Epidermal melanocyte (primary cell): ENCODE measurements at regions not wholly inside any gene's neighbourhood (a gene's known extent, or its start where the extent isn't known, plus 50 kb on each side); places are given as distances from the start of the nearest gene placed in this dataset.
A peak's percentile ranks its signal among the peaks of the same experiment; 100 is the strongest.

Experiments used
- DNase-seq: peaks from one replicate; pipeline ENCODE4 v3.0.0; 2011; ENCODE audit warnings: low spot score; ENCODE audit not compliant: insufficient read length

DNA sequence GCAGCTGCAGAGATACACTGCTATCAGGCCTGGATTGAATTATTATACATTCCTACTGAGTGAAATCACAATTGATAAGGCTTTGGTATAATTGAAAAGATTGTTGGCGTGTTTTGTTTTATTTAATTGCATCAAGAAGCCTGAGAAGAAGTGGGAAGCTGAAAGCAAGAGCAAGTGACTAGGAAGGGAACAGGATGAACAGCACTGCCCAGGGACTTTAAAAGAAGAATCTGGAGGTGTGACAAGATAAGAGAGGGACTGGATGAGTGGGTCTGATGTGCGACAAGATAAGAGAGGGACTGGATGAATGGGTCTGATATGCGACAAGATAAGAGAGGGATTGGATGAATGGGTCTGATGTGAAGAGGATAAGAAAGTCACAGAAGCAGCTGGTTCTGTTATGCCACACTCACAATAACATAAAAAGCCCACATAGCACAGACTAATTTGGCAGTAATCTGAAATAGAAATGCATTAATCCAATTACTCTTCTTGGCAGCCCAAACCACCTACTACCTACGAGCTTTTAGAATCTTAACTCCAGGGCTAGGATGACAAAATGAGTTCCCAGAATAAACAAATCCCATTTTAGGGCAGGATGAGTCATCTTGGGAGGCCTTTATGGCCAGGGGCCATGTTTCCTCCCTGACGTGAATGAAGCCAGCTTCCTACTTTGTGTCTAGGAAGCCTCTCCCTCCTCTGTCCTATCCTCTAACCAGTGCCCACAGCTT, 129.7 kb downstream of the DUSP10 start:
- DNase-seq = peak; percentile 44

DNA sequence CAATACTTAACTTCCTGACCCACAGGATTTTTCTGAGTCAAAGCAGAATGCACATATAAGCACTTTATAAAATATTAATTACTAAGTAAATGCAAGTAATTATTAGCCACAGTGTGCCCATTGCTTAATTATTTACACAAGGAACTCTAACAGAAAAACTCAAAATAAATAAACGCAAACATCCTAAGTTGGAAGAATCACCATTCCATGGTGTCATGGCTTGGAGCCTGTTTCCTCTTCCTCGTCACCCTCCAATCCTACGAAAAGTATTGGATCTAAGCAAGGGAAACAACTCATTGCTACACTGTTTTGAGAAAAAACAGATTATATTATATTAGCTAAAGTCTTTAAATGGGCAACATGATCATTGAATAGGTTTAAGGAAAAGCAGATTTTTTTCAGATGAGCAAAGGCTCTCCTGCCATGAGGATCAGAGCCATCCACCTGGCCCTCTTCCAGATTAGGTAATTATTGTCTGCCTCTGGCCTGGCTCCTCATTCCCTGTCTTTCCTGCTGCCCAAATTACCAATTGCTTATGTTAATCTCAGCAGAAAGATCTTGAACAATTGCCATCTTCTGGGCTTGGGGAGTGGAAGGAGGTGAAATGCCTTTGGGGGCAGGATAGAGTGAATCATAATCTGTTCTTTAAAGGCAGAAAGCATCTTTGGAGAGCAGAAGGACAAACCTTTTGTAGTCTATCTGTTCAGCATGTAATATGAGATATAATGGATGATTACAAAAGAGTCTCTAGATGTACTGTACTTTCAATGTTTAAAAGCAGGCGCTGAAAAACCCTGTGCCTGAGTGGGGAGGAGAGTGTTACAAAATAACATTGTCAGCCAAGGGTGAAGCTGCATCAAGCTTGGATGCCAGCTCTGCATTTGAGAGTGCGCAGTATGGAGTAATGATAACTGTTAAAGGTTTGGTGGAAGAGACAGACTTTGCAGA, 121.2 kb downstream of the DUSP10 start:
- no peak for DNase-seq

DNA sequence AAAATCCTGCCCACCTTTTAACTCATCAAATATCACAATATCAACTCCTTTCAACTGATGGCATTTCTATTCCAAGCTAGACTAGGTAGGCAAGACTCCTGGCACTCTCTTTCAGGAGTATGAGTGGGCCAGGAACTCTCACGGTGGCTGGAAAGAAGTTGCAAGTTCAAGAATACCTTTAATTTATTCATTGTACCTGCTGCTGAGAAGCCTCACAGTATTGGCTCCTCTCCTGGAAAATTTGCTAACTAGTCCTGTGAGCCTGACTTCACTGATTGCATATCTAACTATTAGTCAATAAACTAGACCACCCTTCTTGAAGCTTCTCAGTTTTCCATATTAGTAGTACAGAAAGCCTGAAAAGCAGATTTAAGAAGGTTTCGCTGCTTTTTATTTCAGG, 120.2 kb downstream of the DUSP10 start:
- DNase-seq = no peak

DNA sequence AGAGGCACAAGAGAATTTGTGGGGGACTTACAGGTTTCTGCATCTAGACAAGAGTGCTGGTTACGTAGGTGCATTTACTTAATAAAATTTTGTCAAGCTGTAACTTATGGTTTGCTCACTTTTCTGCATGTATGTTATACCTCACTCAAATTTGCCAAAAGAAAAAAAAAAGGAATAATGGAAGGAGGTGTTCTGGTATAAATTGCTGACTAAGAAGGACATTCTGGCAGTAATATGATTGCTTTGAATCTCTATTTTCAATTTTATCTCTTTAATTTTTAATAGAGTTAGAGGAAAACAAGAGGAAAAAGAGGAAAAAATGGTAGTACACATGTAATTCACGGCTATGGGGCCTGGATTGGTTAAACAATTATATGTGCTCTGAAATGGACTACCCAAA, 119.5 kb downstream of the DUSP10 start:
- DNase-seq = no peak

DNA sequence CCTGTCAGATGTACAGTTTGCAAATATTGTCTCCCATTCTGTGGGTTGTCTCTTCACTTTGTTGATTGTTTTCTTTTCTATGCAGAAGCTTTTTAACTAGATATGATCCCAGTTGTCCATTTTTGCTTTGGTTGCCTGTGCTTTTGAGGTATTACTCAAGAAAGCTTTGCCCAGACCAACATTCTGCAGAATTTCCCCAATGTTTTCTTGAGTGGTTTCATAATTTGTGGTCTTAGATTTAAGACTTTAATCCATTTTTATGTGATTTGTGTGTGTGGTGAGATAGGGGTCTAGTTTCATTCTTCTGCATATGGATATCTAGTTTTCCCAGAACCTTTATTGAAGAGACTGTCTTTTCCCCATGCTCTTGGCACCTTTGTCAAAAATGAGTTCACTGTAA, 116.9 kb downstream of the DUSP10 start:
- no peak for DNase-seq

DNA sequence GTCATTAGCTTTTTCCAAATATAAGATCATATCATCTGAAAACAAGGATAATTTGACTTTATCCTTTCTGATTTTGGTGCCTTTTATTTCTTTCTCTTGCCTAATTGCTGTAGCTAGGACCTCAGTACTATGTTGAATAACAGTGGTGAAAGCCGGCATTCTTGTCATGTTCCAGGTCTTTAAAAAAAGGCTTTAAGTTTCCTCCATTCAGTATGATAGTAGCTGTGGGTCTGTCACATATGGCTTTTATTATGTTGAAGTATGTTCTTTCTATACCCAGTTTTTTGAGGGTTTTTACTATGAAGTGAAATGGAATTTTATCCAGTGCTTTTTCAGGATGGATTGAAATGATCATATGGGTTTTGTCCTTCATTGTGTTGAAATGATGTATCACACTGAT, 115.8 kb downstream of the DUSP10 start:
- no peak for DNase-seq

DNA sequence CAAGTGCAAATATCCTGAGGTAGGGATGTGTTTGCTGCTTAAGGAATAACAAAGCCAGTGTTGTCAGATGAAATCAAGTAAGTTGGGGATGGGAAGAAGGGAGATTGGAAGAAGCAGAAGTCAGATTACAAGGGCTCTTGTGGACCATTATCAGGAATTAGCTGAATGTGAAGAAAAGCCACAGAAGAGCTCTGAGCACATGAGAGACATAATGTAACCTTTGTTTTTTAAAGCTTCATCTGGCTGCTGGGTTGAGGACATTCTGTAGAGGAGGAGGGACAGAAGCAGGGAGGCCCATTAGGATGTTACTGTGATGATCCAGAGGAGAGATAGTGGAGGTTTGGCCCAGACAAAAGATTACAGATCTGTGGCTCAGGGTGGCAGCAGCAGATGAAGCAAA, 111.7 kb downstream of the DUSP10 start:
- DNase-seq = no peak

DNA sequence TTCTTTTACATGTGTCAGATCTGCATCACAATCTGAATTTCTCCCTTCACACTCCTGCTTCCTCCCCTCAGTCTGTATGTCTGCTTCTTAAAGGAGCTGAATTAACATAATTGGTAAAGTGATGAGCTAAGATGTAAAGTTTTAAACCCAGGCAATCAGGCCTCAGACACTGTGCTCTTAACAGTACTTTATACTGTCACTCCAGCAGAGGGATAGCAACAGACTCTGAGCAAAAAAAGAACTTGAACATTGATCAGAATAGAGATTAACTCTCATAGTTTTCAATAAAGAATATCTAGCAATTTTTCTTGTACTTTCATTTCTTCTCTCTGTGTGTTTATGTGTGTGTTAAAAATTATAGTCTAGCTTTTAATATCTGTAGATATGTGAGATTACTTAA, 110.3 kb downstream of the DUSP10 start:
- no peak for DNase-seq

DNA sequence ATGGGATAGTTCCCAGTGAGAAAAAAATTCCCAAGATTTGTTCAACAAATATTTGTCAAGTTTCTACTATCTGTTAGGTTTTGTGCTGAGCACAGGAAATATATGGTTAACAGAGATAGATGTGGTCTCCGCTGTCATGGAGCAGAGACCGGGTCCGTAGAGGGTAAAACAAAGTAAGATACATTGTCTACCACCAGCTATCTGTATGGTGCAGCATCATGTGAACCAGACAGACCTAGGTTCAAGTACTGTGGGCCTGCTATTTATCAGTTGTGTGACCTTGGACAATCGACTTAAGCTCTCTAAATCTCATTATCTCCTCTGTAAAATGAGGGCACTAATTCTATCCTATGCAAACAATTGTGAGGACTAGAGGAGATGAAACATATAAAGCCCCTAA, 109.8 kb downstream of the DUSP10 start:
- DNase-seq = no peak

DNA sequence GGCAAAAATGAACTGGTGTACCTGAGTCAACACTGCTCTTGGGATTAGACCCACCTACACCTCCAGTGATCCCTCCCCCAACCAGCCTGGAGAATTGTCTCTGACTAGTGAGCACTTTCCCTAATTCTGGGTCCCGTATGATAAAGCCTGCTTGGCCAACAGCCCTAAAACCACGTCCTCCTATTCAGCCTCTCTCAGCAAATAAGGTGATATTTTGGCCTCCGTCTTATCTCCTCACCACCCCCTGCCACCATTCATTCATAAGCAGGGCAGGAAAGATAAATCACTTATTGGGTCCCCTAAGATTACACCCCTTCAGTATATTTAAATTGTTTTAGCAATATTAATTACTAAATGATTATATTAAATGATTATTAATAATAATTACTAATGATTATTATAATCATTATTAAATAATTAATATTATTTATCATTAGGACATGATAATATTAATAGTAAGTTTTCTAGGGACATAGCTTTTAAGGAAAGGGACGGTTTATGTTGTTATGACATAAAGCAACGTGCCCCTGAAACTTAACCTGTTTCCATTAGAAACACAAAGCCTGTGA, 108.0 kb downstream of the DUSP10 start:
- no peak for DNase-seq

DNA sequence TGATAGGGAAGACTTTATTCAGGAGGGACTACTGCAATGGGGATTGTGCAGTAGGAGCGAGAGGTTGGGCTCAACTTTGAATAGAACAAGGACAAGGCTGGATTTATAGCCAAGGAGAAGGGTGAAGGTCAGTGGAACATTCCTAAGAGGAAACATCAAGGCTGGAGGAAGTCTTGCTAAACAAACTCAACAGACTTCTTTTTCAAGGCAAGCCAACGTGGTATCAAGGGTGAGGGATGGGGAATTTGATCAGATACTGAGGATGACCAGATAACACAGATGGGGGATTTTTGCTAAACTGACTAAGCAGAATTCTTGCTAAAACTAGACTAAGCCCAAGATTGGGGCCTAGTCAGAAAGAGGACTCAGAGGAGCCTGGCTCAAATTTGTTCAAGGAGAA, 107.3 kb downstream of the DUSP10 start:
- no peak for DNase-seq

DNA sequence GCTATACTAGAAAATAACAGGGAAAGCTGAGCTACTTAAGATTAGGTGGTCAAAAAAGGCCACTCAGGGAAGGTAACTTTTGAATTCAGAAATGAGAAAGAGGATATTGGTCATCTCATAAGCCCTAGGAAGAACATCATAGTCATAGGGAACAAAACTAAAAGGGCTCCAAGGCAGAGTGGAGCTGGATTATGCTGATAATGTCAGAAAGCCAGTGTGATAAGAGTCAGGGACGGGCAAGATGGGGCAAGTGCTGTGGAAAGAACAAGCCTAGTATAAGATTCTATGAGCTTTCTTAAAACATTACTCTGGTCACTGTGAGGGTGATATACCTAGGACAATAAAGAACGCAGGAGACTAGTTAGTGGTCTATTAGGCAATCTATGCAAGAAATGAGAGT, 106.6 kb downstream of the DUSP10 start:
- no peak for DNase-seq

DNA sequence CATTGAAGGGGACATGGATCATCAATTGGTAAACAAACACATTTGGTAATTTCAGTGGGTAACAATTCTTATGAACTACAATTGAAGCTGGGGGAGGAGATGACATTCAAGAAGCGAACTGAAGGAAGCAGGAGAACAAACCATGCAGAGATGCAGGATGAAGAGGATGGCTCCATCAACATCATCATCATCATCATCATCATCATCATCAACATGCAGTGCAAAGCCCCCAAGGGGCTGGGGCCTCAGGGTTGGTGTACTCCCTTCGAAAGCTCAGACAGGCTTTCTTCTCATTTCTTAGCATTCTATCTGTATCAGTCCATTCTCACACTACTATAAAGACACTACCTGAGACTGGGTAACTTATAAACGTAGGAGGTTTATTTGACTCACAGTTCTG, 105.8 kb downstream of the DUSP10 start:
- no peak for DNase-seq

DNA sequence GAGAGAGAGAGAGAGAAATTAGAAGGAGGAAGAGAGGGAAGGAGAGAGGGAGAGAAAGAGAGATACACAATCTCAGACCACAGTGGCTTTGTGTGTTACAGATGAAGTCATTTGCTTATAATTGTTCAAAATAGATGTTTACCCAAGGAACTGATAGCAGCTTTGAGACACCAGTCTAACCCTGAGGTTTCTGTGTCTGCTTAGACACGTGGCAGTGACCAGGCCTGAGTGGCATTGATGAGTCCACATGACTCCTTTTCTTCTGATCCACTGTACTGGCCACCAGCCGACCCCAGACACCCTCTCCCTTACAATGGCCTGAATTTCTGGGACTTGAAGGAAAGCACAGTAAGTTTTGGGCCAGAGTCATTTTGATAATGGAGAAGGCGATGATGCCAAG, 104.9 kb downstream of the DUSP10 start:
- no peak for DNase-seq

DNA sequence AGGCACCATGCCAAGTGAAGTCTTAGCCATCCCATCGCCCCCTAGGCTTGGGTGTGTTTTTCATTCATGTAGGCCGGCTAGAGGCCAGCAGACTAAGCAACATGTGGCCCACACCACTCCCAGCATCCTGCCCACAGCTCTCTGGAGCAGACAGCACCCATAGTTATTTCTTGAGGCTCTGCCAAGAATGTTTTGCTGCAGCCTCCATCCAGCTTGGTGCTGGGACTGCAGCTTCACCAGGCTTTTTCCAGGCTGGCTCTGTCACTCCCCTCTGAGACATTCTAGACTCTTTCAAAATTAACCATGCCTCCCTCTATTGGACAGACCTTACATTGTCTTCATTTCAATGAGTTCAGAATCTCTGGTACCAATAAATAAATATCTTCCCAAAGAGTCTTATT, 104.2 kb downstream of the DUSP10 start:
- DNase-seq = no peak

DNA sequence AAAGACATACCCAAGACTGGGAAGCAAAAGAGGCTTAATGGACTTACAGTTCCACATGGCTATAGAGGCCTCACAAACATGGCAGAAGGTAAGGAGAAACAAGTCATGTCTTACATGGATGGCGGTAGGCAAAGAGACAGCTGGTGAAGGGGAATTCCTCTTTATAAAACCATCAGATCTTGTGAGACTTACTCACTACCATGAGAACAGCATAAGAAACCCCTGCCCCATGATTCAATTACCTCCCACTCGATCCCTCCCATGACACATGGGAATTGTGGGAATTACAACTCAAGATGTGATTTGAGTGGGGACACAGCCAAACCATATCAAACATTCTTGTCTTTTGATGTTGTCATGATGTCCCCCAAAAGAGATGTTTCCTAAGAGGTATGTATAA, 103.3 kb downstream of the DUSP10 start:
- no peak for DNase-seq

DNA sequence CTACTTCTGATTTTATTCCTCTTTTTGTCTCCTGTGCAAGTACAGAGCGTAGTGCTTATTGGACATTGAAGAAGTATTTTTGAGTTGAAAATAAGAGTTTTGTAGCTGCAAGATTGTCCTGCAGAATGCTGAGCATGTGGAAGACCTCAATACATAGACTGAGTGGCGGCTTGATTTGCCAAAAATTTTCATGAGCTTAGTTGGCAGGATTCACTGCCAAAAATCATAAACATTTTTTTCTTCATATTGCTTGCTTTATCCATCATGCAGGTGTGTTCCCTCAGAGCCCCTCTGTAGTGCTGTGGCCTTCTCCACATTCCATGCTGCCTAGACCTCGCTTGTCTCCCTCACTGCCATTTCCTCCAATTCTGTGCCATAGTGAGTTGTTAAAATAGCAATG, 100.1 kb downstream of the DUSP10 start:
- DNase-seq = no peak

DNA sequence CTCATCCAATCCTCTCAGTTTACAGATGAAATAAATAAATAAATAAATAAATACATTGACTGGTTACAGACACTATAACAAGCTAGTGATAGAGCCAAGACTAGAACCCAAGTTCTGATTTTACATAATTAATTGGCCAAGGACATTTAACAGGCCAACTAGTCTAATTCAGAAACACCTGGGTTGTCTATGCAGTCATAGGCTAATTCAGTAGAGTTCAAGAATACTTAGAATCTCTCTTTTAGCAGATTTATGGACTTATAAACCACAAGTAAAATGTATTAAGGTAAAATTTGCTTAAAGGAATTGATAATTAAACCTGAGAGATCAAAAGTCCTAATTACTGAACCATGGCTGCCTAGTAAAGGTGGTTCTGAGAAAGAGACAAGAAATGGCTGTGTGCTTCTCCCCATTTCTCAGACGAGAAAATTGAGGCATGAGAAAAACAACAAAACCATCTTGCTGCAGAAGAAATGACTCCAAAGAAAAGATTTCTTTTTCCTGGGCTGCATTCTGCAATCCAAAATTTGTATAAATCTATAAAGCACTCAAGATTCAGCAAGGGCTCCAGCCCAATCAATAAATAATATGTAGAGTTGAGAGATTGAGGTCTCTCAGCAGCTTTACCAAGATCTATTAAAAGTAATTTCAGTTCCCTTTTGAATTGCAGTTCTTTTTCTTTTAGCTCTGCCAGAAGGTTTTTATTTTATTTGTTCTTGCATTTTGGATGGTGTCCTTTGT, 98.3 kb downstream of the DUSP10 start:
- no peak for DNase-seq

DNA sequence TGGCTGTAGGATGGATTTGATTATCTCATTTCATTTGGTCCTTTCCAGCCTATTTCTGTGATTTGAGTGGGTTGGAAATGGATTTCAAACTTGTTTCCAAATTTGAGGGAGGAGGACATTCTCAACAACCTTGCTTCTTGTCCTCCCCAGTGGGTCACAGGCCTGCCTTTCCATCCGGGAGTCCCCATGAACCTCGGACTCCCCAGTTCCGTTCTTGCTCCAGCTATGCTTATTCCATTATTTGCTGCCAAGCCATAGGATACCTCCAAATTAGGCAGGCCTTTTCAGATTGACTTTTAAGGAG, 97.8 kb downstream of the DUSP10 start:
- no peak for DNase-seq

DNA sequence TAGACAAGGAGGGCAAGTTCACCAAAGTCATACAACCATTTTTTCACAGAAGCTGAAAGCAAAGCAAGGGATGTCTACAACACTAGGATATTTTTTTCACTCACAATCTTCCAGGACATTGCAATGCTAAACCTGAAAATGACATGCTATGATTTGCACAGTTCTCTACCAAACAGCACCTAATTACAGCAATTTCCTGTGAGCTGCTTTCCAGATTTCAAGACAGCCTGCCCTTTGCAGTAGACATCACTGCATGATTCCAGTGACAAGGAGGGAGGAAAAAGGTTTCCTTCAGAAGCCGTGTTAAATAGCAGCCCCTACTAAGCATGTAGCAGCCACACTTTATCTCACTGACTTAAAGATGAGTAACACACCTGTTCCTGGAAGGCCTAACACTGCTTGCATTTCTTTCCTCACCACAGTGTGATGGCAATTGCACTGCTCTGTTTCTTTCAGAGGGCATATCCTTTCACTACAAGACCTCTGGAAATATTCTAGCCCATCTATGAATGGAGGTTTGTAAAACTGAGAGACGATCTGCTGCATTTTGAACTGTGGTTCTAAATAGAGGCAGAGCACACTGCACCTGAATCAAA, 97.1 kb downstream of the DUSP10 start:
- no peak for DNase-seq

DNA sequence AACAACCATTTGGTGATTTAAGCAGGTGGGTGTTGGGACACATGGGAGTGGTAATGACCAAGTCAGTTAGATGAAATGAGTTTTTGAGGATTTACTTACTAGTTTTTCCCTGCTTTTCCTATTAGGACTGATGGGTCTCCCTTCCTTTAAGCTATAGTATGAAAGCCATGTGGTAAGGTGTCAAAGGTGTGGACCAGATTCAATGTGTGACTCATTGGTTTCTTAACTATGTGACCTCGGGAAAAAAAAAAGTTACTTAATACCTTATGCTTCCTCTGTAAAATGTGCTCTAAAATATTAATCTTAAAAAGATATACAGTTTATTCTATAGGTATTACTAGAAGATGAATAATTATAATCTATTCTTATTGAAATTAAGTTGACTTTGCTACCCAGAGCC, 93.7 kb downstream of the DUSP10 start:
- DNase-seq = no peak
